Kidney (tissue), 13 donors: ENCODE measurements at regions not wholly inside any gene's neighbourhood (a gene's known extent, or its start where the extent isn't known, plus 50 kb on each side); places are given as distances from the start of the nearest gene placed in this dataset.

ENCODE experiments used
- DNase-seq, 5 donors: peaks; one replicate each; pipeline ENCODE4 v3.0.0-alpha.2; 2013 to 2020
- FAIRE-seq: peaks from 2 replicates; lab custom pipeline; 2012; peaks lifted over from hg19 to GRCh38; lab: Jason Lieb, UNC
- H3K27ac ChIP-seq, 2 donors: one replicate each; pipeline ENCODE4 v1.7.0; 2013; ENCODE audit warnings: low read depth in 2 of 2, low read length in 2 of 2, inconsistent platforms in 1 of 2
- H3K27me3 ChIP-seq: one replicate; pipeline ENCODE4 v1.7.1; 2013; ENCODE audit warnings: low read length, inconsistent platforms; ENCODE audit not compliant: control insufficient read depth, insufficient read depth
- H3K36me3 ChIP-seq, 3 donors: one replicate each; pipeline versions ENCODE4 v1.7.0 to v1.7.1; 2013; ENCODE audit warnings: low read length in 3 of 3, control low read depth in 1 of 3, inconsistent platforms in 1 of 3; ENCODE audit not compliant: insufficient read depth in 3 of 3, control insufficient read depth in 2 of 3
- H3K4me1 ChIP-seq, 3 donors: one replicate each; pipeline versions ENCODE4 v1.7.0 to v1.7.1; 2013; ENCODE audit warnings: low read length in 3 of 3, inconsistent platforms in 1 of 3, low read depth in 1 of 3; ENCODE audit not compliant: control insufficient read depth in 2 of 3, insufficient read depth in 2 of 3
- H3K4me3 ChIP-seq, 3 donors: one replicate each; pipeline versions ENCODE4 v1.7.0 to v1.8.1; 2013; ENCODE audit warnings: low read length in 3 of 3, control low read depth in 1 of 3, inconsistent platforms in 1 of 3
- H3K9ac ChIP-seq, 3 donors: one replicate each; pipeline versions ENCODE4 v1.7.0 to v1.7.1; 2013; ENCODE audit warnings: low read length in 3 of 3, control low read depth in 1 of 3, inconsistent platforms in 1 of 3
- H3K9me3 ChIP-seq, 3 donors: one replicate each; pipeline versions ENCODE4 v1.7.0 to v1.7.1; 2013; ENCODE audit warnings: low read length in 3 of 3, control low read depth in 1 of 3, inconsistent platforms in 1 of 3; ENCODE audit not compliant: control insufficient read depth in 2 of 3, insufficient read depth in 1 of 3
- CTCF ChIP-seq: IDR thresholded peaks from 3 replicates; pipeline ENCODE4 v1.5.1; 2012; ENCODE audit warnings: mild to moderate bottlenecking, moderate library complexity, borderline replicate concordance; ENCODE audit not compliant: insufficient read depth; ENCODE audit errors: extremely low read depth
- intact Hi-C: fragments of 100-400 bp; cut with DNase I; formaldehyde crosslinking; loops from one replicate; pipeline ENCODE4 v1.11.1; 2022
- donor health status: control.
- donor health status: control.
- donor health status: control.
- donor health status: control.
- donor health status: control.
- donor health status: DM: yes; HTN: yes; CAD: no.
- donor health status: Normal renal cell carcinoma (clear cell type).

GRCh38 chrX:39985551-39985950 is 112.2 kb downstream of the BCOR start:
- peaks cover 0 to 2% (median 0%) of the 10 kb centered on the region in 3 donors for H3K4me1 ChIP-seq
- FAIRE-seq = no peak
- no peaks in the 10 kb centered on the region for H3K27me3 ChIP-seq
- peak in 1 of 5 donors; percentile 32 for DNase-seq
- H3K36me3 ChIP-seq = no peaks in the 10 kb centered on the region
- TF ChIP-seq CTCF = no peak
- intact Hi-C loops = no loop called here
- H3K9me3 ChIP-seq = no peaks in the 10 kb centered on the region
- no peak overlapping the region for H3K4me3 ChIP-seq
- no peak overlapping the region for H3K27ac ChIP-seq
- no peak overlapping the region for H3K9ac ChIP-seq

GRCh38 chrX:39988496-39988895 is 109.3 kb downstream of the BCOR start:
- Histone ChIP-seq H3K9ac (no peak overlapping the region), H3K4me1 (peaks cover 0 to 2% (median 0%) of the 10 kb centered on the region in 3 donors), H3K36me3 (no peaks in the 10 kb centered on the region), H3K27ac (no peak overlapping the region), H3K9me3 (no peaks in the 10 kb centered on the region), H3K4me3 (no peak overlapping the region), H3K27me3 (no peaks in the 10 kb centered on the region)
- FAIRE-seq (no peak), DNase-seq (no peak)
- no peak for TF ChIP-seq CTCF
- intact Hi-C loops = no loop called here

GRCh38 chrX:39990388-39990787 is 107.4 kb downstream of the BCOR start:
- no peak overlapping the region for H3K9ac ChIP-seq
- FAIRE-seq = no peak
- no peaks in the 10 kb centered on the region for H3K36me3 ChIP-seq
- no peak for TF ChIP-seq CTCF
- H3K9me3 ChIP-seq = no peaks in the 10 kb centered on the region
- intact Hi-C loops = no loop called here
- no peaks in the 10 kb centered on the region for H3K4me1 ChIP-seq
- H3K4me3 ChIP-seq = no peak overlapping the region
- H3K27ac ChIP-seq = no peak overlapping the region
- H3K27me3 ChIP-seq = no peaks in the 10 kb centered on the region
- DNase-seq = no peak

GRCh38 chrX:39992300-39992699 is 105.5 kb downstream of the BCOR start:
- no peak overlapping the region for H3K27ac ChIP-seq
- no peaks in the 10 kb centered on the region for H3K9me3 ChIP-seq
- DNase-seq = no peak
- H3K36me3 ChIP-seq = no peaks in the 10 kb centered on the region
- no peaks in the 10 kb centered on the region for H3K27me3 ChIP-seq
- intact Hi-C loops = no loop called here
- no peaks in the 10 kb centered on the region for H3K4me1 ChIP-seq
- no peak overlapping the region for H3K4me3 ChIP-seq
- TF ChIP-seq CTCF = no peak
- no peak overlapping the region for H3K9ac ChIP-seq
- no peak for FAIRE-seq
